Natural killer cell (primary cell): ENCODE measurements at regions not wholly inside any gene's neighbourhood (a gene's known extent, or its start where the extent isn't known, plus 50 kb on each side); places are given as distances from the start of the nearest gene placed in this dataset.

ENCODE experiments used
- ATAC-seq, 3 donors: fragments of 150-1000 bp in 2 of 3; fragments of 200-7000 bp in 1 of 3; cut with Tn5 transposase; 1 replicate in 1 of 3; 2 replicates in 2 of 3; pipeline ENCODE4 v1.10.0; 2021; ENCODE audit warnings: mild to moderate bottlenecking in 2 of 3, moderate library complexity in 2 of 3
- DNase-seq, 2 donors: peaks; one replicate each; pipeline versions ENCODE4 v3.0.0 to v3.0.0-alpha.2; 2013 to 2021; ENCODE audit warnings: mixed read lengths in 1 of 2
- H3K27ac ChIP-seq: one replicate; pipeline ENCODE4 v1.5.1; 2013; ENCODE audit warnings: mild to moderate bottlenecking, low read length
- H3K27me3 ChIP-seq: one replicate; pipeline ENCODE4 v1.6.1; 2013; ENCODE audit warnings: low read length; ENCODE audit not compliant: control insufficient read depth, insufficient read depth
- H3K36me3 ChIP-seq: one replicate; pipeline ENCODE4 v1.6.1; 2013; ENCODE audit warnings: low read length; ENCODE audit not compliant: control insufficient read depth, insufficient read depth
- H3K4me1 ChIP-seq: one replicate; pipeline ENCODE4 v1.6.1; 2013; ENCODE audit warnings: low read length; ENCODE audit not compliant: control insufficient read depth, insufficient read depth
- H3K4me3 ChIP-seq: one replicate; pipeline ENCODE4 v1.5.1; 2013; ENCODE audit warnings: low read length
- H3K9me3 ChIP-seq: one replicate; pipeline ENCODE4 v1.6.1; 2013; ENCODE audit warnings: low read length; ENCODE audit not compliant: control insufficient read depth, insufficient read depth
- H3K27ac Mint-ChIP-seq, 2 donors: one replicate each; pipeline ENCODE4 v1.8.0; 2022; ENCODE audit warnings: mild to moderate bottlenecking in 2 of 2, mixed read lengths in 2 of 2, moderate library complexity in 1 of 2
- H3K27me3 Mint-ChIP-seq, 2 donors: one replicate each; pipeline ENCODE4 v1.8.0; 2022; ENCODE audit warnings: low read depth in 2 of 2, mixed read lengths in 2 of 2
- H3K36me3 Mint-ChIP-seq: one replicate; pipeline ENCODE4 v1.8.0; 2022; ENCODE audit warnings: mixed read lengths
- H3K4me1 Mint-ChIP-seq, 2 donors: one replicate each; pipeline ENCODE4 v1.8.0; 2022; ENCODE audit warnings: mixed read lengths in 2 of 2
- H3K4me3 Mint-ChIP-seq: one replicate; pipeline ENCODE4 v1.8.0; 2022; ENCODE audit warnings: mild to moderate bottlenecking, moderate library complexity, mixed read lengths
- H3K9me3 Mint-ChIP-seq, 2 donors: one replicate each; pipeline ENCODE4 v1.8.0; 2022; ENCODE audit warnings: mixed read lengths in 2 of 2
- CTCF ChIP-seq: fragments of 200-600 bp; IDR thresholded peaks from one replicate; pipeline ENCODE4 v1.8.0; 2022; ENCODE audit warnings: antibody characterized with exemption
- WGBS: methylation state at CpG from one replicate; pipeline ENCODE4 v1.1.7; 2013; ENCODE audit warnings: missing lambda C conversion rate; ENCODE audit not compliant: insufficient coverage; 5-methylcytosine and 5-hydroxymethylcytosine counted together
- intact Hi-C: fragments of 100-400 bp; cut with micrococcal nuclease; formaldehyde crosslinking; loops from one replicate; pipeline ENCODE4 v1.14.2; 2022

GRCh38 chr13:65530688-65531087, 1699.4 kb downstream of the PCDH9 start:
- peaks cover 6 to 10% of the 10 kb centered on the region in 2 donors for H3K9me3 Mint-ChIP-seq
- H3K27ac Mint-ChIP-seq, result no peak overlapping the region
- no peaks in the 10 kb centered on the region for H3K4me1 ChIP-seq
- ATAC-seq, result no peak
- no peaks in the 10 kb centered on the region for H3K36me3 Mint-ChIP-seq
- H3K4me1 Mint-ChIP-seq, result no peaks in the 10 kb centered on the region
- no CpG with 5 or more reads among the region's 2 CpGs for WGBS
- H3K9me3 ChIP-seq, result peaks cover 3% of the 10 kb centered on the region
- intact Hi-C loops, result no loop called here
- no peak overlapping the region for H3K4me3 ChIP-seq
- H3K27me3 ChIP-seq, result no peaks in the 10 kb centered on the region
- H3K27ac ChIP-seq, result no peak overlapping the region
- no peak for DNase-seq
- no peak for TF ChIP-seq CTCF
- H3K27me3 Mint-ChIP-seq, result no peaks in the 10 kb centered on the region
- no peak overlapping the region for H3K4me3 Mint-ChIP-seq
- no peaks in the 10 kb centered on the region for H3K36me3 ChIP-seq

GRCh38 chr13:65529541-65529940, 1700.6 kb downstream of the PCDH9 start:
- no peaks in the 10 kb centered on the region for H3K27me3 ChIP-seq
- H3K9me3 ChIP-seq, result no peaks in the 10 kb centered on the region
- H3K27ac ChIP-seq, result no peak overlapping the region
- no peaks in the 10 kb centered on the region for H3K36me3 ChIP-seq
- intact Hi-C loops, result no loop called here
- DNase-seq, result no peak
- H3K4me3 Mint-ChIP-seq, result no peak overlapping the region
- no peak for TF ChIP-seq CTCF
- no peak overlapping the region for H3K27ac Mint-ChIP-seq
- H3K4me3 ChIP-seq, result no peak overlapping the region
- no peaks in the 10 kb centered on the region for H3K36me3 Mint-ChIP-seq
- no peaks in the 10 kb centered on the region for H3K4me1 Mint-ChIP-seq
- WGBS, result 84% methylated on average over 4 of the region's 4 CpGs
- ATAC-seq, result no peak
- no peaks in the 10 kb centered on the region for H3K4me1 ChIP-seq
- no peaks in the 10 kb centered on the region for H3K27me3 Mint-ChIP-seq
- peaks cover 6 to 13% of the 10 kb centered on the region in 2 donors for H3K9me3 Mint-ChIP-seq

GRCh38 chr13:65508745-65509144, 1721.4 kb downstream of the PCDH9 start:
- no peak for ATAC-seq
- Mint-ChIP-seq H3K27ac (no peak overlapping the region), H3K9me3 (peaks cover 7 to 12% of the 10 kb centered on the region in 2 donors), H3K4me1 (no peaks in the 10 kb centered on the region), H3K36me3 (no peaks in the 10 kb centered on the region), H3K4me3 (no peak overlapping the region), H3K27me3 (no peaks in the 10 kb centered on the region)
- Histone ChIP-seq H3K9me3 (no peaks in the 10 kb centered on the region), H3K4me1 (no peaks in the 10 kb centered on the region), H3K27ac (no peak overlapping the region), H3K36me3 (no peaks in the 10 kb centered on the region), H3K4me3 (no peak overlapping the region), H3K27me3 (no peaks in the 10 kb centered on the region)
- DNase-seq, result no peak
- TF ChIP-seq CTCF, result no peak
- intact Hi-C loops, result no loop called here

- Histone ChIP-seq H3K4me1 (no peaks in the 10 kb centered on the region), H3K4me3 (no peak overlapping the region)
- H3K9me3 Mint-ChIP-seq, result peaks cover 7 to 12% of the 10 kb centered on the region in 2 donors
These were observed 1721.8 kb downstream of the PCDH9 start for GRCh38 chr13:65508338-65508737.

More at GRCh38 chr13:65508338-65508737, 1721.8 kb downstream of the PCDH9 start:
- H3K4me3 Mint-ChIP-seq, result no peak overlapping the region
- intact Hi-C loops, result no loop called here
- no peaks in the 10 kb centered on the region for H3K27me3 Mint-ChIP-seq
- DNase-seq, result no peak
- no peaks in the 10 kb centered on the region for H3K36me3 Mint-ChIP-seq
- ATAC-seq, result no peak
- TF ChIP-seq CTCF, result no peak
- Histone ChIP-seq H3K27ac (no peak overlapping the region), H3K9me3 (no peaks in the 10 kb centered on the region), H3K36me3 (no peaks in the 10 kb centered on the region), H3K27me3 (no peaks in the 10 kb centered on the region)
- no peaks in the 10 kb centered on the region for H3K4me1 Mint-ChIP-seq
- no peak overlapping the region for H3K27ac Mint-ChIP-seq
